MCF 10A (cell line): ENCODE measurements at regions not wholly inside any gene's neighbourhood (a gene's known extent, or its start where the extent isn't known, plus 50 kb on each side); places are given as distances from the start of the nearest gene placed in this dataset.

Source experiments
- BruUV-seq: library from RNA; stranded (reverse); fragments of 400-500 nt; replicated peaks from 2 replicates; lab custom pipeline; 2021; lab: Mats Ljungman, UMichigan
- CTCF ChIA-PET: fragments of 300-600 bp; sonication (Branson Sonifier 250); formaldehyde crosslinking; extraction: SDS; loops from one replicate; lab custom pipeline; 2021; ENCODE audit warnings: antibody characterized with exemption, inconsistent platforms; lab: Yijun Ruan, JAX
- POLR2A ChIA-PET: fragments of 300-600, 350-650 bp; sonication (Branson Sonifier 250); formaldehyde crosslinking; extraction: SDS; loops from one replicate; lab custom pipeline; 2020; ENCODE audit warnings: antibody characterized with exemption, inconsistent platforms; lab: Yijun Ruan, JAX
- DNase-seq: peaks from one replicate; pipeline ENCODE4 v3.0.0-alpha.2; 2018; ENCODE audit not compliant: unreplicated experiment
- H3K27ac Mint-ChIP-seq: one replicate; pipeline ENCODE4 v1.8.0; 2022; ENCODE audit warnings: mild to moderate bottlenecking, low read depth, mixed read lengths; ENCODE audit not compliant: unreplicated experiment
- H3K27me3 Mint-ChIP-seq: one replicate; pipeline ENCODE4 v1.8.0; 2022; ENCODE audit warnings: mixed read lengths; ENCODE audit not compliant: insufficient read depth, unreplicated experiment
- H3K36me3 Mint-ChIP-seq: one replicate; pipeline ENCODE4 v1.8.0; 2022; ENCODE audit warnings: mild to moderate bottlenecking, moderate library complexity, mixed read lengths; ENCODE audit not compliant: insufficient read depth, unreplicated experiment
- H3K4me1 Mint-ChIP-seq: one replicate; pipeline ENCODE4 v1.8.0; 2022; ENCODE audit warnings: mixed read lengths; ENCODE audit not compliant: insufficient read depth, unreplicated experiment
- H3K4me3 Mint-ChIP-seq: one replicate; pipeline ENCODE4 v1.8.0; 2022; ENCODE audit warnings: mild to moderate bottlenecking, moderate library complexity, mixed read lengths; ENCODE audit not compliant: unreplicated experiment
- H3K9me3 Mint-ChIP-seq: one replicate; pipeline ENCODE4 v1.8.0; 2022; ENCODE audit warnings: mixed read lengths; ENCODE audit not compliant: unreplicated experiment
- intact Hi-C: fragments of 100-400 bp; cut with micrococcal nuclease; formaldehyde crosslinking; loops from 2 replicates; pipeline ENCODE4 v1.14.1; 2022
- TF ChIP-seq, protein P1 (sequence below): fragments of 200-600 bp; IDR thresholded peaks from one replicate; pipeline ENCODE4 v1.8.0; 2022; ENCODE audit warnings: antibody characterized with exemption, mild to moderate bottlenecking; ENCODE audit not compliant: unreplicated experiment

DNA sequence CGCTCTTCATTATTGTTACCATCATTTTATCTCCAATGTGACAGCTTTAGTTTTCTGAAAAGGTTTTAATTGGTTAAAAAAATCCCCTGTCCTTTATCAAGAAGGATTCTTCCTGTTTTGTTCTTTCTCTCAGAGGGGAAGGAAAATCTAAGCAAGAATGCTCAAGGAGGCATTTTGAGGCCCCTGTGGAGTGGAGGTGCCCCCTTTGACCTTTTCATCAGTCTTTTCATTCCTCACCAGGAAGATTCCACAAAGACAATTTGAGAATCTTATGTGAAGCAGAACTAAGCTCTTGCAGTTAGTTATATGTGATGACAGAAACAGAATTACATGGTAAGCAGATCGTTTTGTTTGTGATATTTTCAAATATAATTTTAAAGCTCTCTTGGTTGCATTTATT lies 489.6 kb downstream of the MAN2A1 start:
- DNase-seq = no peak
- TF ChIP-seq, protein P1, sequence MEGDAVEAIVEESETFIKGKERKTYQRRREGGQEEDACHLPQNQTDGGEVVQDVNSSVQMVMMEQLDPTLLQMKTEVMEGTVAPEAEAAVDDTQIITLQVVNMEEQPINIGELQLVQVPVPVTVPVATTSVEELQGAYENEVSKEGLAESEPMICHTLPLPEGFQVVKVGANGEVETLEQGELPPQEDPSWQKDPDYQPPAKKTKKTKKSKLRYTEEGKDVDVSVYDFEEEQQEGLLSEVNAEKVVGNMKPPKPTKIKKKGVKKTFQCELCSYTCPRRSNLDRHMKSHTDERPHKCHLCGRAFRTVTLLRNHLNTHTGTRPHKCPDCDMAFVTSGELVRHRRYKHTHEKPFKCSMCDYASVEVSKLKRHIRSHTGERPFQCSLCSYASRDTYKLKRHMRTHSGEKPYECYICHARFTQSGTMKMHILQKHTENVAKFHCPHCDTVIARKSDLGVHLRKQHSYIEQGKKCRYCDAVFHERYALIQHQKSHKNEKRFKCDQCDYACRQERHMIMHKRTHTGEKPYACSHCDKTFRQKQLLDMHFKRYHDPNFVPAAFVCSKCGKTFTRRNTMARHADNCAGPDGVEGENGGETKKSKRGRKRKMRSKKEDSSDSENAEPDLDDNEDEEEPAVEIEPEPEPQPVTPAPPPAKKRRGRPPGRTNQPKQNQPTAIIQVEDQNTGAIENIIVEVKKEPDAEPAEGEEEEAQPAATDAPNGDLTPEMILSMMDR = no peak
- ChIA-PET CTCF (interaction anchor here (1.0 kb wide), 1 partner anchor 10 kb away, joined by 3 read pairs; no protein-coding TSS in a partner anchor), POLR2A (no interaction called here)
- H3K4me3 Mint-ChIP-seq = no peak overlapping the region
- peaks cover 11% of the 10 kb centered on the region for H3K9me3 Mint-ChIP-seq
- H3K4me1 Mint-ChIP-seq = no peaks in the 10 kb centered on the region
- H3K36me3 Mint-ChIP-seq = no peaks in the 10 kb centered on the region
- no peaks in the 10 kb centered on the region for H3K27me3 Mint-ChIP-seq
- no peak overlapping the region for H3K27ac Mint-ChIP-seq
- intact Hi-C loops = no loop called here
- BruUV-seq = no TSS peak

- H3K9me3 Mint-ChIP-seq = peaks cover 4% of the 10 kb centered on the region
- BruUV-seq = no TSS peak
- H3K36me3 Mint-ChIP-seq = no peaks in the 10 kb centered on the region
- DNase-seq = no peak
- intact Hi-C loops = no loop called here
- no peaks in the 10 kb centered on the region for H3K27me3 Mint-ChIP-seq
- no peaks in the 10 kb centered on the region for H3K4me1 Mint-ChIP-seq
- POLR2A ChIA-PET = no interaction called here
- TF ChIP-seq, protein P1 = no peak
- no peak overlapping the region for H3K4me3 Mint-ChIP-seq
- no peak overlapping the region for H3K27ac Mint-ChIP-seq
- CTCF ChIA-PET = no interaction called here
Measured at GRCh38 chr5:110194191-110194590, 504.5 kb downstream of the MAN2A1 start.

DNA sequence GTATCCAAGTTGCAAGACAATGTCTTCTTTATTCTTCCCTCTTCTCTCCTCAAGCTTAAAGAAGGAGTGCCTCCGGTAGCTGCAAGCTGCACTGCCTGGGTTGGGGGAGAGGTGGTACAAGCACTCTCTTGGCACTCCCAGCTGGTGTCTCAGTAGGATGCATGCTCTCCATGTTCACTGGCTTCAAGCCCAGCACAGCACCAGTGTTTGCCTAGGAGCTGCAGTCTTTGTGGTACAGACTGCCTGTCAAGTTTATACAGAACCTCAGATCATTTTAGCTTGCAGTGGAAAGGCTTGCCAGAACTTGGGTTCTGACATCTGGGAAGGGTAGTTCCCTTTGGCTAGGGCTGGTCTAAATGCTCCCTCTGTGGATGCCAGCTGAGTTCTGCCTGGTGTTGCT lies 505.6 kb downstream of the MAN2A1 start:
- intact Hi-C loops = no loop called here
- ChIA-PET POLR2A (no interaction called here), CTCF (no interaction called here)
- H3K36me3 Mint-ChIP-seq = no peaks in the 10 kb centered on the region
- DNase-seq = no peak
- no TSS peak for BruUV-seq
- H3K9me3 Mint-ChIP-seq = peaks cover 4% of the 10 kb centered on the region
- TF ChIP-seq, protein P1 = no peak
- H3K4me3 Mint-ChIP-seq = no peak overlapping the region
- H3K4me1 Mint-ChIP-seq = no peaks in the 10 kb centered on the region
- H3K27me3 Mint-ChIP-seq = no peaks in the 10 kb centered on the region
- no peak overlapping the region for H3K27ac Mint-ChIP-seq

GRCh38 chr5:110201791-110202190 lies 512.1 kb downstream of the MAN2A1 start:
- Mint-ChIP-seq H3K36me3 (no peaks in the 10 kb centered on the region), H3K27me3 (no peaks in the 10 kb centered on the region), H3K9me3 (no peaks in the 10 kb centered on the region), H3K4me1 (no peaks in the 10 kb centered on the region), H3K4me3 (no peak overlapping the region), H3K27ac (no peak overlapping the region)
- no peak for DNase-seq
- POLR2A ChIA-PET = no interaction called here
- TF ChIP-seq, protein P1 = no peak
- intact Hi-C loops = no loop called here
- CTCF ChIA-PET = no interaction called here
- BruUV-seq = no TSS peak
